ENCODE measurements at regions not wholly inside any gene's neighbourhood (a gene's known extent, or its start where the extent isn't known, plus 50 kb on each side); places are given as distances from the start of the nearest gene placed in this dataset.

DNA sequence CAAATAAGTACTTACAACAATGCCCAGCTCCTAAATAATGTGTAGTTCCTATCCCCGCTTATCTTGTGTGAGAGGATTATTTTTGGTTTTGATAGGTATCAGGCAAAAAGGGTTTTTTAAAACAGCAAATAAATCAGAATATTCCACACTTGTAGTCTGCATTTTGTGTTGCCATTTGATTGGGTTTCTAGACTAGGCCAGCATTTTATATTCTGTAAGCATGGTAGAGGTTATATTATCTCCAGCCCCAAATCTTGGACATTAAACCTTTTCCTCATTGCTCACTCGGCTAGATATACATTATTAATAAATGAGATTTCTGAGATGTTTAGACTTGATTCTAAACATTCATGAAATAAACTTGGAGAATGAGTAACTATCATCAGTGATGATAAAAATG is 165.7 kb upstream of the C1orf21 start:
- ATAC-seq: no peak

DNA sequence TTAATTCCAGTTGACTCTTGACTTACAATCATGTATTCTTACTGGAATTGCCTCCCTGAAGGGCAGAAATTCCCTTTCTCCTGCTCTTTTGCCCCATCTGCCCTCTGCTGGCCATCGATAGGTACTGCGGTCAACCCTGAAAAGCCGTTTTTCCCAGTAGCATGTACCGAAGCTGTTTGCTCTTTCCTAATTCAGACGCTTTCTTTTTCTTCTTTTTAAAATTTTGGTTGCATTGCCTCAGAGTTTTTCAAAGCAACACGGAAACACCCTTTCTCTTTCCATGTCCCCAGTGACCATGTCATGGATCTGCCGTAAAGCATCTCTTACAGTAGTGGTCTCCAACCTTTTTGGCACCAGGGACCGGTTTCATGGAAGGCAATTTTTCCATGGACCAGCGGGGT is 164.2 kb upstream of the C1orf21 start:
- no peak for ATAC-seq

GRCh38 chr1:184223216-184223615 is 163.6 kb upstream of the C1orf21 start:
- no peak for ATAC-seq

GRCh38 chr1:184225283-184226099 is 161.3 kb upstream of the C1orf21 start:
- ATAC-seq: no peak

GRCh38 chr1:184226100-184226487 is 160.7 kb upstream of the C1orf21 start:
- no peak for ATAC-seq

DNA sequence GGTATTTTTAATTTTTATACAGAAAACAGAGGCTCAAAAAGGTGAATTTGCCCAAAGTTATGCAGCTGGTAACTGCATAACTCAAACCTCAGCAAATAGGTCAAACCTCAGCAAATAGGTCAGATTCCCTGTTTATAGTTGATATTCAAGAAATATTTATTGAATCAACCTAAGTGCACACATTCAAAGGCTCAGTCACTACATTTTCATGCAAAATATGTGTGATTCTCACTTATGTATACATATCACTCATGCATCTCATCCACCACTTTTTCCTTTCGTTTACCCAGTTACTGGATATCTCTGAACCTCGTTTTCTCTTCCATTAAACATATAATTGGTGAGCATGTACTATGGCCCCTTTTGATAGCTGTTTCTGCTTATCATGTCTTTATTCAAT is 158.3 kb upstream of the C1orf21 start:
- no peak for ATAC-seq

DNA sequence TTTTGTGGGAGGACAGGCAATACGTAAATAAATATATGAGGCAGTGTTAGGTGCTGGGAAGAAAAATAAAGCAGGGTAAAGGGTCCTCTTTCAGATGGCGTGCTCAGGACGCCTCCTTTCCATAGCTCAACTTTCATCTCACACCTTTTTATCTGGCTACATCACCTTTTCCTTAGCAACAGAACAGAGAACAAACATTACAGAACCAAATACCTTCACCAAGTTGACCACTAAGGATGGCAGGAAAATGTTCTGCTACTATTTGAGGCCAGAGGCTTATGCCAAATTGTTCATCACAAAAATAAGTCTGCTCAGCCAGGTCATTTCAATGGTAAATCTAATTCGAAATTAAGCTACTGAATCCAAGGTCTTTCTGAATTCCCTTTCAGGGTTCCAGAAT is 149.2 kb upstream of the C1orf21 start:
- ATAC-seq: no peak

- no peak for ATAC-seq
Observed at GRCh38 chr1:184241446-184241845, 145.4 kb upstream of the C1orf21 start.

DNA sequence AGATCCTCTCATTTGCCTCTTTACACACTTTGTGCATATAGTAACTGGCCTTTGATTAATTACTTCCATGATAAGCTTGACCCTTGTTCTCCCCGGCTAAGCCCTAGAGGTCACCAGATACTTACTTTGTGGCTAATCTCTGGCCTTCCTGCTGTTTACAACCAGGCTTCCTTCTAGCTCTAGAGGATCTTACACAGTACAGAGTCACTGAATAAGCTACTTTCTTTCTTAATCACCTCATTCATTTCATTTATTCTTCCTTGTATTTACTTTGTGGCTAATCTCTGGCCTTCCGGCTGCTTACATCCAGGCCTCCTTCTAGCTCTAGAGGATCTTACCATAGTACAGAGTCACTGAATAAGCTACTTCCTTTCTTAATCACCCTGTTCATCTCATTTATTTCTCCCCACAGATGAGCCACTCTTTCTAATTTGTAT is 144.3 kb upstream of the C1orf21 start:
- no peak for ATAC-seq

DNA sequence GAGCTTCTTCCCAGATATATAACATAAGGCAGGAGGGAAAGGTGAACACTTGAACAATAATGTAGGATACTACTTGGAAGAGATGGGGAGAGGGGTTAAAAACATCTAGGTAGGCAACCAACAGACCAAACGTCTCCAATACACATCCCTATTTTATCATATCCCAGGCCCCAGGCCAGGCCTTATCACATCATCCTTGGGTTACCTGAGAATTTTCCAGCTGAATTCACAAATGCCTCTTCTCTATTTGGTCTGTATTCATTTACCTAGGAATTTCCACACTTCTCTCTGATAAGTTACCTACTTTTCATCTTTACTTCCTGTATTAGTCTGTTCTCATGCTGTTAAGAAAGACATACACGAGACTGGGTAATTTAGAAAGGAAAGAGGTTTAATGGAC is 141.9 kb upstream of the C1orf21 start:
- no peak for ATAC-seq

- ATAC-seq: no peak
Observed at GRCh38 chr1:184247671-184248070, 139.2 kb upstream of the C1orf21 start.

GRCh38 chr1:184253921-184254320 is 132.9 kb upstream of the C1orf21 start:
- no peak for ATAC-seq

GRCh38 chr1:184254849-184255248 is 132.0 kb upstream of the C1orf21 start:
- no peak for ATAC-seq

- no peak for ATAC-seq
Observed at GRCh38 chr1:184255560-184255959, 131.3 kb upstream of the C1orf21 start.

DNA sequence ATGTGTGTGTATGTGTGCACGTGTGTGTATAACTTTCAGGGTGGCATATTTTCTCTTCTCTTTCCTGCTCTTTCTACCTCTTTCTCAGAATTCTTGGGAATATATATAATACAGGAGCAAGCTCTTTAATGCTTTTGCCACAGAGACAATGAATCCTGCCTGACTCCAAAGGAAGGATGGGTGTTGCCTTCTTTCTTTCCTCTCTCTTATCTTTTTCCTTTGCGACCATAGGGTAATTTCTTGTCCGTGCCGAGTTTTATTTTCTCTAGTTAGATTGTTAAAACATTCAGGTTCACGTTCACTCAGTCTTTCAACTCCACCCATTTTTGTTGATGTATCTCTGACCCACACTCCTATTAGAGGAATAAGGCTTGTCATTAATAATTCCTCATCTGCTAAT is 129.0 kb upstream of the C1orf21 start:
- ATAC-seq: no peak

DNA sequence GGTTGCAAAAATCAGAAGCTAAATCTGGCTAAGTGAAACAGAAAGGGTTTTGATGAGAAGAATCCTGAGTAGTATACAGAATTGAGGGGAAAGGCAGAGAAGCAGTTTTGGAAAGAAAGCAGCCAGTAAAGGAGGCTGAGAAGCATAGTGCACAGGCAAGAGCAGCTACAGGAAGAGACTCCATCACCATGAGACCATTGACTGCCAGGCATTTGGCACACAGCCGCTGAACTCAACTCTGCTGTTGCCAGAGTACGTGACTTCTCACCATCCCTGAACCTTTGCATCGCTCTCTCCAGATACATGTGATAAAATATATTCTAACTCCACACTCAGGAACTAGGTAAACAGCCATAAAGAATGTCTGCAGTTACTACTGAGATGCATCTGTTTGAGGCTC is 128.3 kb upstream of the C1orf21 start:
- no peak for ATAC-seq

- ATAC-seq: no peak
Observed at GRCh38 chr1:184260382-184260781, 126.4 kb upstream of the C1orf21 start.

- ATAC-seq: no peak
Observed at GRCh38 chr1:184262109-184262508, 124.7 kb upstream of the C1orf21 start.

- ATAC-seq: no peak
Observed at GRCh38 chr1:184267747-184268146, 119.1 kb upstream of the C1orf21 start.

GRCh38 chr1:184270556-184270955 is 116.3 kb upstream of the C1orf21 start:
- no peak for ATAC-seq

DNA sequence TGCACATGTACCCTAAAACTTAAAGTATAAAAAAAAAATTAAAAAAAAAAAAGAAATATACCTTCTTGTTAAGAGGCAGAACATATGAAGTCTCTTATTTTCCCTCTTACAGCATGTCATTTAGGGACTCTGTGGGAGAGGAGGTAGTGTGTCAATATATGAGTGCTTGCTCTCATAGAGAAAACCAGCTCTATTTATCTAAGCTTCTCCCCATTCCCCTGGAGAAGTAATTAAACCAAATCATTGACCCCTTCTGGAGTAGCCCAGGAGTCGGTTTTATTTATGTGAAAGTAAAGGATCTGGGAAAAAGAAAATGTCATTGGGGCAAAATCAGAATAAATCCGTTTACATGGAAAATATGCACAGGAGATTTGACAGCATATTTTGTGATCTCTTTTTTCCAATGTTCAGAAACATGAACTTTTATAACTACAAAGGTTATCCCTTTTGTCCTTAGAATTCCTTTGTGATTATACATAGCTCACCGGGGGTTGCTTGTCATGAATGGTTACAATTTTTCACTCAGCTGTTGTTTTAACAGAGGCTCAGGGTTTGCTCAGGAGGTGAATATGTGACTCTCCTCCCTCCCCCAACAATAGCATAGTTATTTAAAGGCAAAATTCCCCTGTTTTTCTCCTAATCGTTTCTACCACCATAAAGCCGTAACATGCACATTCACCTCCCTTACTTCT is 114.5 kb upstream of the C1orf21 start:
- no peak for ATAC-seq

DNA sequence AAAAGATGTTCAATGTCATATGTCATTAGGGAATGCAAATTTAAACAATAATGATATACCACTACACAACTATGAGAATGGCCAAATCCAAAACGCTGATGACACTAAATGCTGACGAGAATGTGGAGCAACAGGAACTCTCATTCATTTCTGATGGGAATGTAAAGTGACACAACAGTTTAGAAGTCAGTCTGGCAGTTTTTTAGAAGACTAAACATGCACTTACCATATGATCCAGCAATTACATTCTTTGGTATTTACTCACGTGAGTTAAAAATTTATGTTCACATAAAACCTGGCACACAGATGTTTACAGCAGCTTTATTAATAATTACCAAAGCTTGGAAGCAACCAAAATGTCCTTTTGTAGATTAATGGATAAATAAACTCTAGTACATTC is 110.4 kb upstream of the C1orf21 start:
- ATAC-seq: no peak

DNA sequence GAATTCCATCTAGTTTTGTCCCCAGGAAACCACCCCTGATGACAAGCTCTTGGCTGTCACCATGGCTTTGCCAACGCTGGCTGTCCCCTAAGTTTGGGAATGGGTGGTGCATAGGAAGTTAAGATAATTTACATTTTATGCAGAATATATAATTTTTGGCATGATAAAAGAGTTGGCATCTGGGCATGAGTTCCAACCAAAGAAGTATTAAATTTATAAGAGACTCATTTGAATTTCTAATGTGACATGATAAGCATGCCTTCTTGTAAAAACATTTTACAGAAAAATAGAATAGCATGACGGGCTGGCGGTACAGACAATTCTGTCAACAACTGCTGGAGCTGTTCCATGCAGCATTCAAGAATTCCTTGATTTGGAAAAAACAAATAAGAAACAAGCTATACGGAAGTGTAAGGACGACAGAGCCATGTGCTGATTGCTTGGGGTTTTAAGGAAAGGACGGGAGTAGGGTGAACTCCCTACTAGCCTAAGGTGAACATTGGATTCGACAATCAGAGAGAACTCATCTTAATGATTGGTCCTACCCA is 106.8 kb upstream of the C1orf21 start:
- ATAC-seq: no peak

GRCh38 chr1:184283999-184284398 is 102.8 kb upstream of the C1orf21 start:
- no peak for ATAC-seq
